Gastrocnemius medialis (tissue), 4 donors: ENCODE measurements at regions not wholly inside any gene's neighbourhood (a gene's known extent, or its start where the extent isn't known, plus 50 kb on each side); places are given as distances from the start of the nearest gene placed in this dataset.

Source experiments
- POLR2A ChIP-seq, 2 donors: fragments of 450-650 bp; IDR thresholded peaks; one replicate each; pipeline ENCODE4 v1.6.1; 2017; ENCODE audit warnings: antibody characterized with exemption in 2 of 2, mild to moderate bottlenecking in 2 of 2, moderate library complexity in 2 of 2
- TF ChIP-seq, protein P1 (sequence below), 5 experiments: fragments of 450-650 bp in 3 of 5; fragments of 200-600 bp in 2 of 5; sonication (generic) in 2 of 5; IDR thresholded peaks in 4 of 5; conservative IDR thresholded peaks in 1 of 5; 1 replicate in 4 of 5; 2 replicates in 1 of 5; pipeline ENCODE4 v1.5.1; 2016 to 2019; ENCODE audit warnings: antibody characterized with exemption in 5 of 5, mild to moderate bottlenecking in 3 of 5, moderate library complexity in 3 of 5

DNA sequence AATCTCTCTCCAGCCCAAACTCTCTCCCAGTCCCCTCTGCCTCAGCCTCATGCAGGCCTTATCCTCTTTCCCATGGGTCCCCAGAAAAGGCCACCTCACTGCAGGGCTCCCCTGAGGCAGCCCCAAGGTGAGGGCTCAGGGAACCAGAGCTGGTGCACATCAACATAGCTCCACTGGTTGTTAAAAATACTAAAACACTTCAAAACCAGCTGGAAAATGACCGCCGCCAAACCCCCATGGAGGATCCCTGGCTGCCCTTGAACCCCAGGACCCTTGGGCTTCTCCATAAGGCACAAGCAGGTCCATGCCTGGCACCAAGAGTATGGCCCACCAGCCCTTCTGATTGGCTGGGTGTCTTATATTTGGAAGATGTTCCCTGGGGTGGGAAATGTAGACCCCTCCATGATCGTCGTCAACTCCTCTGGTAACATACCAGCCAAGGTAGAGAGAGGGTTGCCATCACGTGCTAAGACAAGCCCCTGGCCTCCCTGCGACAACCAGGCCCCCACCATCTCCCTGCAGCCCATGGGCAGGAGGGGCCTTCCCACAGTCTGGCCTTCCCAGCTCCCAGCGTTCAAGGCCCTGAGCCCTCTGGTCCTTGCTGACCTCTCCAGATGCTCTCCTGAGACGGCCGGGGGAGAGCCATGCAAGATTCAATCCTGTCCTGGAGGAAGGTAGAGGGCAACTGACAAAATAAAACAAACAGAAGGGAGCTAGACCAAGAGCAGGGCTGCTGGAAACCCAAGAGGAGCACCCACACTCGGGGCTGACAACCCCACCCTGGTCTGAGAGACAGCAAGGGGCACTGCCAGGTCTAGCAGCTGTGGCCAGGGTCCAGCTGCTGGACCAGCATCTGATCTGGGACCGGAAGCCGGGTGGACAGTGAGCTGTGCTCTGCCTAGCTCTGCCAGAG lies 132.1 kb upstream of the PRR20G start:
- TF ChIP-seq, protein P1, sequence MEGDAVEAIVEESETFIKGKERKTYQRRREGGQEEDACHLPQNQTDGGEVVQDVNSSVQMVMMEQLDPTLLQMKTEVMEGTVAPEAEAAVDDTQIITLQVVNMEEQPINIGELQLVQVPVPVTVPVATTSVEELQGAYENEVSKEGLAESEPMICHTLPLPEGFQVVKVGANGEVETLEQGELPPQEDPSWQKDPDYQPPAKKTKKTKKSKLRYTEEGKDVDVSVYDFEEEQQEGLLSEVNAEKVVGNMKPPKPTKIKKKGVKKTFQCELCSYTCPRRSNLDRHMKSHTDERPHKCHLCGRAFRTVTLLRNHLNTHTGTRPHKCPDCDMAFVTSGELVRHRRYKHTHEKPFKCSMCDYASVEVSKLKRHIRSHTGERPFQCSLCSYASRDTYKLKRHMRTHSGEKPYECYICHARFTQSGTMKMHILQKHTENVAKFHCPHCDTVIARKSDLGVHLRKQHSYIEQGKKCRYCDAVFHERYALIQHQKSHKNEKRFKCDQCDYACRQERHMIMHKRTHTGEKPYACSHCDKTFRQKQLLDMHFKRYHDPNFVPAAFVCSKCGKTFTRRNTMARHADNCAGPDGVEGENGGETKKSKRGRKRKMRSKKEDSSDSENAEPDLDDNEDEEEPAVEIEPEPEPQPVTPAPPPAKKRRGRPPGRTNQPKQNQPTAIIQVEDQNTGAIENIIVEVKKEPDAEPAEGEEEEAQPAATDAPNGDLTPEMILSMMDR (IDR thresholded peaks at IDR 0.05 in 4 of 5, conservative IDR thresholded peaks at IDR 0.05 in 1 of 5): no peak
- TF ChIP-seq POLR2A (IDR thresholded peaks at IDR 0.05): no peak
